Lung microvascular endothelial cell (primary cell): ENCODE measurements at regions not wholly inside any gene's neighbourhood (a gene's known extent, or its start where the extent isn't known, plus 50 kb on each side); places are given as distances from the start of the nearest gene placed in this dataset.

ENCODE experiments used
- DNase-seq, 2 donors: peaks; one replicate each; pipeline versions ENCODE4 v3.0.0 to v3.0.0-alpha.2; 2010; ENCODE audit warnings: low read depth in 2 of 2

DNA sequence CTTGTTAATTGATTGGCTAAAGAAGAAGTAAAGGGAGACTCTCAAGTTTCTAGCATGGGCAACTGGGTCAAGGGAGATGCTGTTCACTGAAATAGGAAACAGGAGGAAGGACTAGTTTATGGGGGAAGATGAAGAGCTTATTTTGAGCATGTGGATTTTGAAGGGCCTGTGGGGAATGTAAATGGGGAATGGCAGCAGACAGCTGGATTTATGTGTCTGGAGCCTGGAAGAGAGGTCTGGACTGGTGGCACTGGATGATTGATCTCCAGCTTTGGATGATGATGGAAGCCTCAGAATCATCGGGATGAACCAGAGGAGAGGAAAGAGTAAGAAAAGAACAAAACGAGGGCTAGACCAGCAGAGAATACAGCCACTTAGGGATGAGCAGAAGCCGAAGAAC lies 54.9 kb upstream of the ENAH start:
- no peak for DNase-seq

DNA sequence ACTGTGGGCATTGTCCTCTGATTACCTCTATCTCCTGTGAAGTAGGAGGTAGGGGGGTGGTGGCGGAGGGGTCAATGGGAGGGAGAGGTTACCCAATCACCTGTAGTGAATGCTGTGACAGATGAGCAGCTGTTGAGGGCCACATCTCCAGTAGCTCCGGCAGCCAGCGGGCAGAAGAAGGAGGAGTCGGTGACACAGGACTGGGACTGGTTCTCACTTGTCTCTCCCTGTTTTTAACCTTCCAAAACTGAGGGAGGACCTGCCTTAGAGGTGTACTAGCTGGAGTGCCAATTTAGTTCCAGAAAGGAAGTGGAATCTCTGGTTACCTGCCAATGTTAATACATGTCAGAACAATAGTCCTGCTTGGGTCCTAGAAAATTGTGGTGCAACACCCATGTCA lies 56.2 kb upstream of the ENAH start:
- DNase-seq, result peak in 1 of 2 donors; percentile 58

DNA sequence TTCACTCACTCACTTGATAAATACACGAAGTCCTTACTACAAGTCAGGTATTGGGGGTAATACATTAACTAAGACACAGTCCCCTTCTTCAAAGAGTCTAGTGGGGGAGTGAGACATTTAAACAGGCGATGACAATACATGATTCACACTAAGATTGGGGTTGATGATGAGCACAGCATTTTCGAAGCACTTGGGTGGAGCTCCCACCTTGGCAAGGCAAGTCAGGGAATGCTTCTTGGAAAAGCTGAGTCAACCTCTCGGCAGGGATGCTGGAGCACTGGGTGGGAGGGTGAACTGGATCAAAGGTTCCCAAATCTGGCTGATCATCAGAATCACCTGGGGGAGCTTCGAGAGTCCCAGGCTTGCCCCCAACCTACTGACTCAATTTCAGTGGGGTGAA lies 57.9 kb upstream of the ENAH start:
- DNase-seq, result no peak

DNA sequence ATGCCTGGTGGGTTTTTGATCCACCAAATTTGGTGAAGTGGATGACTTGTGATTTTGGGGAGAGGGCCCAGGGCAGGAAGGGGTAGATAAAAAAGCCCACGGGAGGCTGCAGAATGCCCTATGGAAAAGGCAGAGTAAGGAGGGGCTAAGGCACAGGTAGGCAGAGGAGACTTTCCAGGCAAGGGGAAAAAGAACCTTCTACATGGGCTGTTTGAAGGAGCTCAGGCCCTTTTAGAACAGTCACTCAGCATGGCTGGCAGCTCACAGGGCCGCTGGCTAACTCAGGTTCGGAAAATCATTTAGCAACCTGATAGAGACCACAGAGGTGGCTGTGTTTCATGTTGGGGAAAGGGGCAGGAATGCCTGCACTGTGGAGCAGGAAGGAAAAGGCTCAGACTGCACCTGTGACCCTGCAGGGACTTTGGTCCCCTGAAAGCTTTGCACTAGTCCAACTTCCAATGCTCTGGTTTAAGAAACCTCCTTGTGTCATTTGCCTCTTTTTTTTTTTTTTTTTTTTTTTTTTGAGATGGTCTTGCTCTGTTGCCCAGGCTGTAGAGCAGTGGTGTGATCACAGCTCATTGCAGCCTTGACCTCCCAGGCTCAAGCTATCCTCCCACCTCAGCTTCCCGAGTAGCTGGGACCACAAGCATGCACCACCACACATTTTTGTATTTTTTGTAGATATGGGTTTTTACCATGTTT lies 58.5 kb upstream of the ENAH start:
- DNase-seq, result no peak

DNA sequence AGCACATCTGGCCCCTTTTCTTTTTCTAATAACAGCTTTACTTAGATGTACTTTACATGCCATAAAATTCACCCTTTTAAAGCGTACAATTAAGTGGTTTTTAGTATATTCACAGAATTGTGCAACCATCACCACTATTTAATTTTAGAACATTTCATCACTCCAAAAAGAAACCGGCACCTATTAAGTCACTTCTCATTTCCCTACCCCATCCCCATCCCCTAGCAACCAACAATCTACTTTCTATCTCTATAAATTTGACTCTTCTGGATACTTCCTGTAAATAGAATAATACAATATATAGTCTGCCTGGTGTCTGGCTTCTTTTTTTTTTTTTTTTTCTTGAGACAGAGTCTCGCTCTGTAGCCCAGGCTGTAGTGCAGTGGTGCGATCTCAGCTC lies 59.5 kb upstream of the ENAH start:
- no peak for DNase-seq

DNA sequence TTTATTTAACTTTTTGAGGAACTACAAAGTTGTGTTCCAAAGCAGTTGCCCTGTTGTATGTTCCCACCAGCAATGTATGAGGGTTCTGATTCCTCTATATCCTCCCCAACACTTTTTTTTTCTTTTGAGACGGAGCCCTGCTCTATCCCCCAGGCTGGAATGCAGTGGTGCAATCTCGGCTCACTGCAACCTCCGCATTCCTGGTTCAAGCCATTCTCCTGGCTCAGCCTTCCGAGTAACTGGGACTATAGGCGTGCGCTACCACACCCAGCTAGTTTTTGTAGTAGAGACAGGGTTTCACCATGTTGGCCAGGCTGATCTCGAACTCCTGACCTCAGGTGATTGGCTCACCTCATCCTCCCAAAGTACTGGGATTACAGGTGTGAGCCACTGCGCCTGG lies 60.4 kb upstream of the ENAH start:
- DNase-seq, result no peak

DNA sequence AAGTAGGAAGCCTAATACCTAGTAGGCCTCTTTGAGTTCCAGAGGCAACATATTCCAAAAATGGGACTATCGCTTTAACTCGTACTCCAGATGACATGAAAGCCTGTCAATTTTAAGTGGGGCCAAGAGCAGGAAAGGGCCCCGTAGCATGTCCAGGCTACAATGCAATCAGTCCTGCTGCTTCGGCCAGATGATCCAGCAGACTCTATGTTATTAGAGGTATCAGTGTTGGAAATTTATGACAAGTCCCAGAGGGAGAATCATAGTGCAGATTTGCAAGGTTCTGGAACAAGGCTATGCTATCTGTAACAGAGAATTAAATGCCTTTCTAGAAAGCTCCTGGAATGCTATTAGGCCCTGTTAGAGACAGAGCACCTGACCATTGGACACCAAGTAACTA lies 56.7 kb upstream of the SRP9 start:
- no peak for DNase-seq

DNA sequence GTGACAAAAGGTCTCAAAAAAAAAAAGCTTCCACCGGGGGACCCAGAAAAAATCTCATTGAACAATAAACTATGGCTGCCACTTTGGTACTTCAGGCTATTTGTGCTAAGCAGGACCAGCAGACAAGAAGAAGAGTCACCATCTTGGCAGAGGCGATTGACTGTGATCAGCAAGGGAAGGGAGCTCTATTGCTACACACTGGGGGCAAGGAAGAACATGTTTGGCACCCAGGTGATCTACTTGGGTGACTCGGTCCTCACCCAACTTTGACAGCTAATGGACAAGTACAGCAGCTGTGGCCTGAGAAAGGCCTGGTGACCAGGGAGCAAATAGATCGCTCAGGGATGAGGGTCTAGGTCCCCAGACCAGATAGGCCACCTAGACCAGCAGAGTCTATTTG lies 53.4 kb upstream of the SRP9 start:
- DNase-seq, result no peak
